HepG2 (cell line): ENCODE measurements at regions not wholly inside any gene's neighbourhood (a gene's known extent, or its start where the extent isn't known, plus 50 kb on each side); places are given as distances from the start of the nearest gene placed in this dataset.

Experiments
- CEBPB ChIP-seq: IDR thresholded peaks from 2 replicates; pipeline ENCODE4 v1.6.1; 2011; ENCODE audit warnings: low read depth, low read length, improper control_type of control experiment, borderline replicate concordance
- DNMT3B ChIP-seq: conservative IDR thresholded peaks from 2 replicates; pipeline ENCODE4 v1.6.1; 2016; ENCODE audit warnings: missing biosample characterization, control low read depth
- KDM2A ChIP-seq: sonication (generic); formaldehyde crosslinking; IDR thresholded peaks from 2 replicates; pipeline ENCODE4 v1.4.0; 2020; ENCODE audit warnings: low read depth, missing genetic modification reagents, borderline replicate concordance
- KLF9 ChIP-seq: IDR thresholded peaks from 2 replicates; pipeline ENCODE4 v1.6.1; 2016; ENCODE audit warnings: low read depth
- MEF2D ChIP-seq: sonication (generic); formaldehyde crosslinking; IDR thresholded peaks from 2 replicates; pipeline ENCODE4 v1.5.1; 2020; ENCODE audit warnings: mild to moderate bottlenecking, missing genetic modification reagents
- MTF1 ChIP-seq: sonication (generic); formaldehyde crosslinking; IDR thresholded peaks from 2 replicates; pipeline ENCODE4 v1.5.0; 2020; ENCODE audit warnings: missing genetic modification reagents
- POLR2AphosphoS2 ChIP-seq: IDR thresholded peaks from 2 replicates; pipeline ENCODE4 v1.6.1; 2011; ENCODE audit warnings: low read depth, low read length, improper control_type of control experiment
- POLR2AphosphoS5 ChIP-seq: IDR thresholded peaks from 2 replicates; pipeline ENCODE4 v1.6.1; 2012; ENCODE audit warnings: low read depth, low read length
- THYN1 ChIP-seq: sonication (generic); formaldehyde crosslinking; IDR thresholded peaks from 2 replicates; pipeline ENCODE4 v1.8.1; 2023; ENCODE audit warnings: low read depth, mild to moderate bottlenecking, moderate library complexity, missing genetic modification reagents, borderline replicate concordance
- ZNF530 ChIP-seq: sonication (generic); formaldehyde crosslinking; IDR thresholded peaks from 2 replicates; pipeline ENCODE4 v1.5.0; 2020; ENCODE audit warnings: low read depth, mild to moderate bottlenecking, missing genetic modification reagents
- ZNF616 ChIP-seq: sonication (generic); formaldehyde crosslinking; IDR thresholded peaks from 2 replicates; pipeline ENCODE4 v1.5.0; 2020; ENCODE audit warnings: low read depth, mild to moderate bottlenecking, missing genetic modification reagents
- ZNF644 ChIP-seq: IDR thresholded peaks from 2 replicates; pipeline ENCODE4 v1.6.1; 2016; ENCODE audit warnings: low read depth
- ZNF878 ChIP-seq: sonication (generic); formaldehyde crosslinking; IDR thresholded peaks from 2 replicates; pipeline ENCODE4 v1.8.1; 2023; ENCODE audit warnings: mild to moderate bottlenecking, missing genetic modification reagents, moderate library complexity
- TF ChIP-seq, protein P1 (sequence below): sonication (generic); formaldehyde crosslinking; IDR thresholded peaks from 2 replicates; pipeline ENCODE4 v1.5.1; 2020; ENCODE audit warnings: missing genetic modification reagents, mild to moderate bottlenecking, borderline replicate concordance
- TF ChIP-seq, protein P2 (sequence below), 2 experiments: sonication (generic) in 1 of 2; formaldehyde crosslinking in 1 of 2; IDR thresholded peaks; 2 replicates each; pipeline versions ENCODE4 v1.4.0 to v1.6.1; 2018 to 2020; ENCODE audit warnings: missing genetic modification reagents in 2 of 2, borderline replicate concordance in 1 of 2, low read depth in 1 of 2, mild to moderate bottlenecking in 1 of 2, missing biosample characterization in 1 of 2
- TF ChIP-seq, protein P3 (sequence below): sonication (generic); formaldehyde crosslinking; IDR thresholded peaks from 2 replicates; pipeline ENCODE4 v1.5.0; 2020; ENCODE audit warnings: mild to moderate bottlenecking, missing genetic modification reagents, borderline replicate concordance
- TF ChIP-seq, protein P4 (sequence below): sonication (generic); formaldehyde crosslinking; IDR thresholded peaks from 2 replicates; pipeline ENCODE4 v1.4.0; 2020; ENCODE audit warnings: missing genetic modification reagents

DNA sequence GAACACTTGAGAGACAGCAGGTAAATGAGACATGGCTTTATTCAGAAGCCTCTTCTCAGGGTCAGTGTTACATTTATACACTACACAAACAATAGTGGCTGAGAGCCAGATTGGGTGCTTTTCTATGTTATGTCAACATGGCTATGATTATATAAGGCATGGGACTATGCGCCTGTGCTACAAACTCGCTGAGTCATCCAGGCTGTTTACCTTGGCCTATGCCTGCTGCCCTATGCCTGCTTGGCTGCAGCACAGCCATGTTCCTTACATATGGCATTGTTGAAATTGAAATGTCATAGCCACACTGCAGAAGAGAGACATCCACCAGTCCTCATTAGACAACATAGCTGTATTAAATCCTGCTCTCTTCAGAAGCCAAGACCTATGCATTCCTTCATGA is 236.3 kb upstream of the NWD2 start (continued):
- TF ChIP-seq, protein P1, sequence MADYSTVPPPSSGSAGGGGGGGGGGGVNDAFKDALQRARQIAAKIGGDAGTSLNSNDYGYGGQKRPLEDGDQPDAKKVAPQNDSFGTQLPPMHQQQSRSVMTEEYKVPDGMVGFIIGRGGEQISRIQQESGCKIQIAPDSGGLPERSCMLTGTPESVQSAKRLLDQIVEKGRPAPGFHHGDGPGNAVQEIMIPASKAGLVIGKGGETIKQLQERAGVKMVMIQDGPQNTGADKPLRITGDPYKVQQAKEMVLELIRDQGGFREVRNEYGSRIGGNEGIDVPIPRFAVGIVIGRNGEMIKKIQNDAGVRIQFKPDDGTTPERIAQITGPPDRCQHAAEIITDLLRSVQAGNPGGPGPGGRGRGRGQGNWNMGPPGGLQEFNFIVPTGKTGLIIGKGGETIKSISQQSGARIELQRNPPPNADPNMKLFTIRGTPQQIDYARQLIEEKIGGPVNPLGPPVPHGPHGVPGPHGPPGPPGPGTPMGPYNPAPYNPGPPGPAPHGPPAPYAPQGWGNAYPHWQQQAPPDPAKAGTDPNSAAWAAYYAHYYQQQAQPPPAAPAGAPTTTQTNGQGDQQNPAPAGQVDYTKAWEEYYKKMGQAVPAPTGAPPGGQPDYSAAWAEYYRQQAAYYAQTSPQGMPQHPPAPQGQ (CRISPR knock-in tag) = no peak
- TF ChIP-seq THYN1 (CRISPR knock-in tag) (no peak), KDM2A (peak; percentile 66), MTF1 (CRISPR knock-in tag) (no peak), CEBPB (no peak), POLR2AphosphoS5 (no peak), KLF9 (CRISPR knock-in tag) (no peak), MEF2D (peak; percentile 71; the same call in 1 of the 2 replicates), ZNF644 (CRISPR knock-in tag) (peak; percentile 96), POLR2AphosphoS2 (no peak), ZNF878 (peak; percentile 97), DNMT3B (CRISPR knock-in tag) (0 out of 2 replicates have a peak, but pooled peaks have one; percentile 76), ZNF616 (CRISPR knock-in tag) (no peak), ZNF530 (CRISPR knock-in tag) (no peak)
- TF ChIP-seq, protein P2, sequence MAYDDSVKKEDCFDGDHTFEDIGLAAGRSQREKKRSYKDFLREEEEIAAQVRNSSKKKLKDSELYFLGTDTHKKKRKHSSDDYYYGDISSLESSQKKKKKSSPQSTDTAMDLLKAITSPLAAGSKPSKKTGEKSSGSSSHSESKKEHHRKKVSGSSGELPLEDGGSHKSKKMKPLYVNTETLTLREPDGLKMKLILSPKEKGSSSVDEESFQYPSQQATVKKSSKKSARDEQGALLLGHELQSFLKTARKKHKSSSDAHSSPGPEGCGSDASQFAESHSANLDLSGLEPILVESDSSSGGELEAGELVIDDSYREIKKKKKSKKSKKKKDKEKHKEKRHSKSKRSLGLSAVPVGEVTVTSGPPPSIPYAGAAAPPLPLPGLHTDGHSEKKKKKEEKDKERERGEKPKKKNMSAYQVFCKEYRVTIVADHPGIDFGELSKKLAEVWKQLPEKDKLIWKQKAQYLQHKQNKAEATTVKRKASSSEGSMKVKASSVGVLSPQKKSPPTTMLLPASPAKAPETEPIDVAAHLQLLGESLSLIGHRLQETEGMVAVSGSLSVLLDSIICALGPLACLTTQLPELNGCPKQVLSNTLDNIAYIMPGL (CRISPR knock-in tag; IDR thresholded peaks at IDR 0.05; ENCODE audit: borderline replicate concordance in 1 of 2, low read depth in 1 of 2) = peak in 1 of 2 experiments; percentile 56; a peak in 1 of 4 replicates
- TF ChIP-seq, protein P3, sequence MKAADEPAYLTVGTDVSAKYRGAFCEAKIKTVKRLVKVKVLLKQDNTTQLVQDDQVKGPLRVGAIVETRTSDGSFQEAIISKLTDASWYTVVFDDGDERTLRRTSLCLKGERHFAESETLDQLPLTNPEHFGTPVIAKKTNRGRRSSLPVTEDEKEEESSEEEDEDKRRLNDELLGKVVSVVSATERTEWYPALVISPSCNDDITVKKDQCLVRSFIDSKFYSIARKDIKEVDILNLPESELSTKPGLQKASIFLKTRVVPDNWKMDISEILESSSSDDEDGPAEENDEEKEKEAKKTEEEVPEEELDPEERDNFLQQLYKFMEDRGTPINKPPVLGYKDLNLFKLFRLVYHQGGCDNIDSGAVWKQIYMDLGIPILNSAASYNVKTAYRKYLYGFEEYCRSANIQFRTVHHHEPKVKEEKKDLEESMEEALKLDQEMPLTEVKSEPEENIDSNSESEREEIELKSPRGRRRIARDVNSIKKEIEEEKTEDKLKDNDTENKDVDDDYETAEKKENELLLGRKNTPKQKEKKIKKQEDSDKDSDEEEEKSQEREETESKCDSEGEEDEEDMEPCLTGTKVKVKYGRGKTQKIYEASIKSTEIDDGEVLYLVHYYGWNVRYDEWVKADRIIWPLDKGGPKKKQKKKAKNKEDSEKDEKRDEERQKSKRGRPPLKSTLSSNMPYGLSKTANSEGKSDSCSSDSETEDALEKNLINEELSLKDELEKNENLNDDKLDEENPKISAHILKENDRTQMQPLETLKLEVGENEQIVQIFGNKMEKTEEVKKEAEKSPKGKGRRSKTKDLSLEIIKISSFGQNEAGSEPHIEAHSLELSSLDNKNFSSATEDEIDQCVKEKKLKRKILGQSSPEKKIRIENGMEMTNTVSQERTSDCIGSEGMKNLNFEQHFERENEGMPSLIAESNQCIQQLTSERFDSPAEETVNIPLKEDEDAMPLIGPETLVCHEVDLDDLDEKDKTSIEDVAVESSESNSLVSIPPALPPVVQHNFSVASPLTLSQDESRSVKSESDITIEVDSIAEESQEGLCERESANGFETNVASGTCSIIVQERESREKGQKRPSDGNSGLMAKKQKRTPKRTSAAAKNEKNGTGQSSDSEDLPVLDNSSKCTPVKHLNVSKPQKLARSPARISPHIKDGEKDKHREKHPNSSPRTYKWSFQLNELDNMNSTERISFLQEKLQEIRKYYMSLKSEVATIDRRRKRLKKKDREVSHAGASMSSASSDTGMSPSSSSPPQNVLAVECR (CRISPR knock-in tag) = no peak; the same call in 1 of the 2 replicates
- TF ChIP-seq, protein P4, sequence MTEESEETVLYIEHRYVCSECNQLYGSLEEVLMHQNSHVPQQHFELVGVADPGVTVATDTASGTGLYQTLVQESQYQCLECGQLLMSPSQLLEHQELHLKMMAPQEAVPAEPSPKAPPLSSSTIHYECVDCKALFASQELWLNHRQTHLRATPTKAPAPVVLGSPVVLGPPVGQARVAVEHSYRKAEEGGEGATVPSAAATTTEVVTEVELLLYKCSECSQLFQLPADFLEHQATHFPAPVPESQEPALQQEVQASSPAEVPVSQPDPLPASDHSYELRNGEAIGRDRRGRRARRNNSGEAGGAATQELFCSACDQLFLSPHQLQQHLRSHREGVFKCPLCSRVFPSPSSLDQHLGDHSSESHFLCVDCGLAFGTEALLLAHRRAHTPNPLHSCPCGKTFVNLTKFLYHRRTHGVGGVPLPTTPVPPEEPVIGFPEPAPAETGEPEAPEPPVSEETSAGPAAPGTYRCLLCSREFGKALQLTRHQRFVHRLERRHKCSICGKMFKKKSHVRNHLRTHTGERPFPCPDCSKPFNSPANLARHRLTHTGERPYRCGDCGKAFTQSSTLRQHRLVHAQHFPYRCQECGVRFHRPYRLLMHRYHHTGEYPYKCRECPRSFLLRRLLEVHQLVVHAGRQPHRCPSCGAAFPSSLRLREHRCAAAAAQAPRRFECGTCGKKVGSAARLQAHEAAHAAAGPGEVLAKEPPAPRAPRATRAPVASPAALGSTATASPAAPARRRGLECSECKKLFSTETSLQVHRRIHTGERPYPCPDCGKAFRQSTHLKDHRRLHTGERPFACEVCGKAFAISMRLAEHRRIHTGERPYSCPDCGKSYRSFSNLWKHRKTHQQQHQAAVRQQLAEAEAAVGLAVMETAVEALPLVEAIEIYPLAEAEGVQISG (CRISPR knock-in tag) = peak; percentile 78
